ENCODE measurements at regions not wholly inside any gene's neighbourhood (a gene's known extent, or its start where the extent isn't known, plus 50 kb on each side); places are given as distances from the start of the nearest gene placed in this dataset.

GRCh38 chr13:46473806-46474205 lies 79.2 kb upstream of the LRCH1 start:
- TF ChIP-seq CTCF (IDR thresholded peaks at IDR 0.05; ENCODE audit: insufficient read depth, low read length, poor library complexity, severe bottlenecking) = no peak
- TF ChIP-seq EZH2phosphoT487 (conservative IDR thresholded peaks at IDR 0.05; ENCODE audit: low read length) = no peak

Data from SU-DHL-6 (cell line).